SK-N-SH treated with all-trans-retinoic acid at 6 μM for 48 hours (cell line): ENCODE measurements at regions not wholly inside any gene's neighbourhood (a gene's known extent, or its start where the extent isn't known, plus 50 kb on each side); places are given as distances from the start of the nearest gene placed in this dataset.

Experiments used
- ATAC-seq: fragments of 200-7000 bp; cut with Tn5 transposase; 3 replicates; pipeline ENCODE4 v1.9.1; 2020; ENCODE audit warnings: mild to moderate bottlenecking, moderate library complexity
- ARNTL ChIP-seq: fragments of 450-650 bp; formaldehyde crosslinking; IDR thresholded peaks from 2 replicates; pipeline ENCODE4 v1.5.0; 2020; ENCODE audit warnings: low read depth, mild to moderate bottlenecking, moderate library complexity, borderline replicate concordance
- BACH2 ChIP-seq: fragments of 250-450 bp; sonication (Bioruptor Pico); IDR thresholded peaks from 2 replicates; pipeline ENCODE4 v1.9.0; 2021; ENCODE audit warnings: mild to moderate bottlenecking, borderline replicate concordance
- ESRRG ChIP-seq: fragments of 250-450 bp; sonication (Bioruptor Pico); IDR thresholded peaks from 2 replicates; pipeline ENCODE4 v1.6.1; 2021; ENCODE audit warnings: mild to moderate bottlenecking
- GLIS3 ChIP-seq: fragments of 250-450 bp; sonication (Bioruptor Pico); IDR thresholded peaks from 2 replicates; pipeline ENCODE4 v1.5.0; 2020; ENCODE audit warnings: mild to moderate bottlenecking, moderate library complexity
- ISL1 ChIP-seq: fragments of 250-450 bp; sonication (Bioruptor Pico); IDR thresholded peaks from 2 replicates; pipeline ENCODE4 v2.1.2; 2022; ENCODE audit warnings: mild to moderate bottlenecking, moderate library complexity
- OSR1 ChIP-seq: fragments of 250-450 bp; sonication (Bioruptor Pico); IDR thresholded peaks from 2 replicates; pipeline ENCODE4 v1.8.0; 2022; ENCODE audit warnings: moderate library complexity, mild to moderate bottlenecking, inconsistent platforms
- PPARA ChIP-seq: fragments of 250-450 bp; sonication (Bioruptor Pico); IDR thresholded peaks from 2 replicates; pipeline ENCODE4 v1.5.0; 2020; ENCODE audit warnings: mild to moderate bottlenecking, borderline replicate concordance
- RARB ChIP-seq: fragments of 250-450 bp; sonication (Bioruptor Pico); IDR thresholded peaks from 2 replicates; pipeline ENCODE4 v1.8.0; 2021; ENCODE audit warnings: mild to moderate bottlenecking, moderate library complexity
- SNAI2 ChIP-seq: fragments of 250-450 bp; sonication (Bioruptor Pico); IDR thresholded peaks from 2 replicates; pipeline ENCODE4 v1.5.0; 2020; ENCODE audit warnings: mild to moderate bottlenecking, moderate library complexity
- TCF4 ChIP-seq: fragments of 250-450 bp; sonication (Bioruptor Pico); IDR thresholded peaks from 2 replicates; pipeline ENCODE4 v1.8.0; 2021; ENCODE audit warnings: mild to moderate bottlenecking, moderate library complexity, borderline replicate concordance
- TOX ChIP-seq: fragments of 250-450 bp; sonication (Bioruptor Pico); IDR thresholded peaks from 2 replicates; pipeline ENCODE4 v1.8.0; 2021; ENCODE audit warnings: mild to moderate bottlenecking, moderate library complexity, borderline replicate concordance
- ZC3H10 ChIP-seq: fragments of 250-450 bp; sonication (Bioruptor Pico); IDR thresholded peaks from 2 replicates; pipeline ENCODE4 v1.5.1; 2021; ENCODE audit warnings: mild to moderate bottlenecking, moderate library complexity
- ZFP3 ChIP-seq: fragments of 250-450 bp; sonication (Bioruptor Pico); IDR thresholded peaks from 2 replicates; pipeline ENCODE4 v1.5.0; 2020; ENCODE audit warnings: mild to moderate bottlenecking, moderate library complexity
- ZFP30 ChIP-seq: fragments of 450-650 bp; formaldehyde crosslinking; IDR thresholded peaks from 2 replicates; pipeline ENCODE4 v1.5.0; 2022; ENCODE audit warnings: mild to moderate bottlenecking, moderate library complexity
- ZNF565 ChIP-seq: fragments of 450-650 bp; formaldehyde crosslinking; conservative IDR thresholded peaks from 2 replicates; pipeline ENCODE4 v1.5.0; 2020; ENCODE audit warnings: low read depth, mild to moderate bottlenecking, moderate library complexity
- ZNF70 ChIP-seq: fragments of 450-650 bp; formaldehyde crosslinking; IDR thresholded peaks from 2 replicates; pipeline ENCODE4 v1.5.0; 2020; ENCODE audit warnings: mild to moderate bottlenecking, moderate library complexity
- ZNF8 ChIP-seq: fragments of 450-650 bp; formaldehyde crosslinking; IDR thresholded peaks from 2 replicates; pipeline ENCODE4 v1.5.0; 2020; ENCODE audit warnings: mild to moderate bottlenecking, moderate library complexity
- TF ChIP-seq, protein P1 (sequence below): fragments of 250-450 bp; sonication (Bioruptor Pico); IDR thresholded peaks from 2 replicates; pipeline ENCODE4 v1.5.0; 2020; ENCODE audit warnings: mild to moderate bottlenecking, moderate library complexity
- TF ChIP-seq, protein P2 (sequence below): fragments of 250-450 bp; sonication (Bioruptor Pico); IDR thresholded peaks from 2 replicates; pipeline ENCODE4 v1.5.1; 2020; ENCODE audit warnings: low read depth, mild to moderate bottlenecking, moderate library complexity
- TF ChIP-seq, protein P3 (sequence below): fragments of 250-450 bp; sonication (Bioruptor Pico); IDR thresholded peaks from 2 replicates; pipeline ENCODE4 v1.8.0; 2020; ENCODE audit warnings: mild to moderate bottlenecking, moderate library complexity, borderline replicate concordance
- TF ChIP-seq, protein P4 (sequence below): fragments of 250-450 bp; sonication (Bioruptor Pico); IDR thresholded peaks from 2 replicates; pipeline ENCODE4 v1.8.0; 2021; ENCODE audit warnings: low read depth, mild to moderate bottlenecking, moderate library complexity, borderline replicate concordance

DNA sequence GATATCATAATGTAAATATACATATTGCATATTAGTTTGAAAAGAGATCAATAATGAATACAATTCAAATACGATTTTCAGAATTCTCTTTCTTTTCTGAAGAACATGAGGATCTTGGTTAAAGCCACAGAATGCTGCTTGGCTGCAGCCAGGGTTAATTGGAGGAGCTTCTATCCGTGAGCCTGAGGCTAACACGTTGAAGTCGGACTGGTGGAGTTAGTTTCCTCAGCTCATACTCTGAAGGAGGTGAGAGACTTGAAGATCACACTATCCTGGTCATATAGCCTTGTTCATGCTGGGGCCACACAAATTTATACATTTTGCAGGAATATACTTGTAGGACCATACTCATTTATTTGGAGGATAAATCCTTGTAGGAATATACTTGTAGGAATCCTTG is 335.8 kb downstream of the TRIB2 start:
- TF ChIP-seq ZFP30 (CRISPR knock-in tag) (no peak), SNAI2 (CRISPR knock-in tag) (no peak), ESRRG (CRISPR knock-in tag) (no peak), BACH2 (CRISPR knock-in tag) (no peak), ZFP3 (no peak), OSR1 (CRISPR knock-in tag) (no peak), ZNF565 (CRISPR knock-in tag) (no peak), ZC3H10 (CRISPR knock-in tag) (no peak), TOX (CRISPR knock-in tag) (no peak)
- TF ChIP-seq, protein P1, sequence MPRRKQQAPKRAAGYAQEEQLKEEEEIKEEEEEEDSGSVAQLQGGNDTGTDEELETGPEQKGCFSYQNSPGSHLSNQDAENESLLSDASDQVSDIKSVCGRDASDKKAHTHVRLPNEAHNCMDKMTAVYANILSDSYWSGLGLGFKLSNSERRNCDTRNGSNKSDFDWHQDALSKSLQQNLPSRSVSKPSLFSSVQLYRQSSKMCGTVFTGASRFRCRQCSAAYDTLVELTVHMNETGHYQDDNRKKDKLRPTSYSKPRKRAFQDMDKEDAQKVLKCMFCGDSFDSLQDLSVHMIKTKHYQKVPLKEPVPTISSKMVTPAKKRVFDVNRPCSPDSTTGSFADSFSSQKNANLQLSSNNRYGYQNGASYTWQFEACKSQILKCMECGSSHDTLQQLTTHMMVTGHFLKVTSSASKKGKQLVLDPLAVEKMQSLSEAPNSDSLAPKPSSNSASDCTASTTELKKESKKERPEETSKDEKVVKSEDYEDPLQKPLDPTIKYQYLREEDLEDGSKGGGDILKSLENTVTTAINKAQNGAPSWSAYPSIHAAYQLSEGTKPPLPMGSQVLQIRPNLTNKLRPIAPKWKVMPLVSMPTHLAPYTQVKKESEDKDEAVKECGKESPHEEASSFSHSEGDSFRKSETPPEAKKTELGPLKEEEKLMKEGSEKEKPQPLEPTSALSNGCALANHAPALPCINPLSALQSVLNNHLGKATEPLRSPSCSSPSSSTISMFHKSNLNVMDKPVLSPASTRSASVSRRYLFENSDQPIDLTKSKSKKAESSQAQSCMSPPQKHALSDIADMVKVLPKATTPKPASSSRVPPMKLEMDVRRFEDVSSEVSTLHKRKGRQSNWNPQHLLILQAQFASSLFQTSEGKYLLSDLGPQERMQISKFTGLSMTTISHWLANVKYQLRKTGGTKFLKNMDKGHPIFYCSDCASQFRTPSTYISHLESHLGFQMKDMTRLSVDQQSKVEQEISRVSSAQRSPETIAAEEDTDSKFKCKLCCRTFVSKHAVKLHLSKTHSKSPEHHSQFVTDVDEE (CRISPR knock-in tag), result no peak
- TF ChIP-seq, protein P2, sequence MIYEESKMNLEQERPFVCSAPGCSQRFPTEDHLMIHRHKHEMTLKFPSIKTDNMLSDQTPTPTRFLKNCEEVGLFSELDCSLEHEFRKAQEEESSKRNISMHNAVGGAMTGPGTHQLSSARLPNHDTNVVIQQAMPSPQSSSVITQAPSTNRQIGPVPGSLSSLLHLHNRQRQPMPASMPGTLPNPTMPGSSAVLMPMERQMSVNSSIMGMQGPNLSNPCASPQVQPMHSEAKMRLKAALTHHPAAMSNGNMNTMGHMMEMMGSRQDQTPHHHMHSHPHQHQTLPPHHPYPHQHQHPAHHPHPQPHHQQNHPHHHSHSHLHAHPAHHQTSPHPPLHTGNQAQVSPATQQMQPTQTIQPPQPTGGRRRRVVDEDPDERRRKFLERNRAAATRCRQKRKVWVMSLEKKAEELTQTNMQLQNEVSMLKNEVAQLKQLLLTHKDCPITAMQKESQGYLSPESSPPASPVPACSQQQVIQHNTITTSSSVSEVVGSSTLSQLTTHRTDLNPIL, result no peak
- no peak for ATAC-seq

DNA sequence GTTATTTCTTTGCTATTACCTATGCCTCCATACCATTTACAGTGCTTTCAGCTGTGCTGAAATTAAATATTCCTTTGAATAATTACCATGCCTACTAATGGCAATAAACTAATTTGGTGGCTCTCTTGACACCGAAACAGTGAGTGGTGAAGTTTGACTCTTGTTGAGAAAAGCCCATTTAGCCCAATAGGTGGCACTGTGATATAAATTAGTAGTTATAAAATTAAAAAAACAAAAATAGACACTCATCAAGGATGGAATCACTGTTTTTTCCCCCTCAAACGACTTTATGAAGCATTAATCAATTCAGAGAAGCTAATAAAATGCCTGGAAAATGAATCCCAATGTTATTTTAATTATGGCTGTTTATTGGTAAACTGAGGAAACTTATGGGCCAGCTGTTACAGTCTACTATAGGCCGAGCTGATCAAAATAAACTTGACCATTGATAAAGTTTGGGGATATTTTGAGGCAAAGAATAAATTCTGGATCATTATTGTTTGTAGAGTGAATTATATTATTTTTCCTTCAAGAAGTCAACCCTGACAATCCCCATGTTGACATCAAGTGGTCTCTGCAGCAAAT is 339.6 kb downstream of the TRIB2 start:
- TF ChIP-seq ESRRG (CRISPR knock-in tag) (no peak), ZNF8 (CRISPR knock-in tag) (no peak), ARNTL (CRISPR knock-in tag) (no peak), ZFP30 (CRISPR knock-in tag) (no peak), TCF4 (CRISPR knock-in tag) (no peak), TOX (CRISPR knock-in tag) (no peak), ZNF70 (CRISPR knock-in tag) (no peak), OSR1 (CRISPR knock-in tag) (no peak), ZNF565 (CRISPR knock-in tag) (no peak), ISL1 (CRISPR knock-in tag) (no peak)
- TF ChIP-seq, protein P1 (CRISPR knock-in tag), result no peak
- TF ChIP-seq, all 23 proteins: peak for 0
- ATAC-seq, result 0 out of 3 replicates have a peak, but pooled peaks have one; percentile 49

DNA sequence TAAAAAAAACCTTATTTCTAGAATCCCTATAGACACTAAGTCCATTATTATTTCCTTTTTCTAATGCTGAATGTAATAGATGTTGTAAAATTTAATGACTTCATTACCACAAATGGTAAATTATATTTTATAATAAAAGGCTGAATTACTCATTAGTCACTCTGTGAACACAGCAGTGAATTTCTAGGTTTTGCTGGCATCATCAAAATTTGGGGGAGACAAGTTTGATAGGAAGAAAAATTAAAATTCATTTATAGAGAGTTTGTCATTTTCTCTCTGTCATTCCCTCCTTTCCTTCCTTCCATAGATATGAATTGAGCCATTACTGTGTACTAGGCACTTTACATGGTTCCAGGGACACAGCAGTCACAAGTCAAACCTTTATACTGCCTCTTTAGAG is 340.9 kb downstream of the TRIB2 start:
- ATAC-seq, result no peak
- TF ChIP-seq TOX (CRISPR knock-in tag) (no peak), GLIS3 (no peak), RARB (CRISPR knock-in tag) (no peak), ESRRG (CRISPR knock-in tag) (no peak), TCF4 (CRISPR knock-in tag) (no peak), ARNTL (CRISPR knock-in tag) (no peak), ZNF565 (CRISPR knock-in tag) (no peak), ZNF70 (CRISPR knock-in tag) (no peak), ZC3H10 (CRISPR knock-in tag) (no peak), PPARA (CRISPR knock-in tag) (no peak), ZFP30 (CRISPR knock-in tag) (no peak)
- TF ChIP-seq, protein P1 (CRISPR knock-in tag), result no peak
- TF ChIP-seq, protein P2, result no peak
- TF ChIP-seq, protein P3, sequence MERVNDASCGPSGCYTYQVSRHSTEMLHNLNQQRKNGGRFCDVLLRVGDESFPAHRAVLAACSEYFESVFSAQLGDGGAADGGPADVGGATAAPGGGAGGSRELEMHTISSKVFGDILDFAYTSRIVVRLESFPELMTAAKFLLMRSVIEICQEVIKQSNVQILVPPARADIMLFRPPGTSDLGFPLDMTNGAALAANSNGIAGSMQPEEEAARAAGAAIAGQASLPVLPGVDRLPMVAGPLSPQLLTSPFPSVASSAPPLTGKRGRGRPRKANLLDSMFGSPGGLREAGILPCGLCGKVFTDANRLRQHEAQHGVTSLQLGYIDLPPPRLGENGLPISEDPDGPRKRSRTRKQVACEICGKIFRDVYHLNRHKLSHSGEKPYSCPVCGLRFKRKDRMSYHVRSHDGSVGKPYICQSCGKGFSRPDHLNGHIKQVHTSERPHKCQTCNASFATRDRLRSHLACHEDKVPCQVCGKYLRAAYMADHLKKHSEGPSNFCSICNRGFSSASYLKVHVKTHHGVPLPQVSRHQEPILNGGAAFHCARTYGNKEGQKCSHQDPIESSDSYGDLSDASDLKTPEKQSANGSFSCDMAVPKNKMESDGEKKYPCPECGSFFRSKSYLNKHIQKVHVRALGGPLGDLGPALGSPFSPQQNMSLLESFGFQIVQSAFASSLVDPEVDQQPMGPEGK, result no peak
- TF ChIP-seq, protein P4, sequence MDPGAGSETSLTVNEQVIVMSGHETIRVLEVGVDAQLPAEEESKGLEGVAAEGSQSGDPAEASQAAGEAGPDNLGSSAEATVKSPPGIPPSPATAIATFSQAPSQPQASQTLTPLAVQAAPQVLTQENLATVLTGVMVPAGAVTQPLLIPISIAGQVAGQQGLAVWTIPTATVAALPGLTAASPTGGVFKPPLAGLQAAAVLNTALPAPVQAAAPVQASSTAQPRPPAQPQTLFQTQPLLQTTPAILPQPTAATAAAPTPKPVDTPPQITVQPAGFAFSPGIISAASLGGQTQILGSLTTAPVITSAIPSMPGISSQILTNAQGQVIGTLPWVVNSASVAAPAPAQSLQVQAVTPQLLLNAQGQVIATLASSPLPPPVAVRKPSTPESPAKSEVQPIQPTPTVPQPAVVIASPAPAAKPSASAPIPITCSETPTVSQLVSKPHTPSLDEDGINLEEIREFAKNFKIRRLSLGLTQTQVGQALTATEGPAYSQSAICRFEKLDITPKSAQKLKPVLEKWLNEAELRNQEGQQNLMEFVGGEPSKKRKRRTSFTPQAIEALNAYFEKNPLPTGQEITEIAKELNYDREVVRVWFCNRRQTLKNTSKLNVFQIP (CRISPR knock-in tag), result no peak
